Psoas muscle (tissue), 7 donors: ENCODE measurements at regions not wholly inside any gene's neighbourhood (a gene's known extent, or its start where the extent isn't known, plus 50 kb on each side); places are given as distances from the start of the nearest gene placed in this dataset.

Source experiments
- ATAC-seq, 4 donors: fragments of 200-7000 bp; cut with Tn5 transposase; one replicate each; pipeline ENCODE4 v1.9.1; 2020; ENCODE audit warnings: moderate library complexity in 3 of 4, mild to moderate bottlenecking in 2 of 4
- DNase-seq, 2 donors: peaks; one replicate each; pipeline ENCODE4 v3.0.0-alpha.2; 2020
- H3K27ac ChIP-seq: fragments of 200-600 bp; one replicate; pipeline ENCODE4 v1.8.0; 2022
- H3K27me3 ChIP-seq, 3 donors: fragments of 200-600 bp in 1 of 3; one replicate each; pipeline versions ENCODE4 v1.6.1 to v1.8.0; 2013 to 2022; ENCODE audit warnings: low read length in 2 of 3, mild to moderate bottlenecking in 2 of 3, moderate library complexity in 1 of 3; ENCODE audit not compliant: insufficient read depth in 3 of 3
- H3K36me3 ChIP-seq, 2 donors: fragments of 200-600 bp in 1 of 2; one replicate each; pipeline versions ENCODE4 v1.6.1 to v1.8.0; 2013 to 2022; ENCODE audit warnings: low read depth in 1 of 2, mild to moderate bottlenecking in 1 of 2, moderate library complexity in 1 of 2; ENCODE audit not compliant: insufficient read depth in 1 of 2
- H3K4me1 ChIP-seq: fragments of 200-600 bp; one replicate; pipeline ENCODE4 v1.8.0; 2022
- H3K4me3 ChIP-seq: fragments of 200-600 bp; one replicate; pipeline ENCODE4 v1.8.0; 2022; ENCODE audit warnings: mild to moderate bottlenecking
- H3K9me3 ChIP-seq: fragments of 200-600 bp; one replicate; pipeline ENCODE4 v1.8.0; 2022
- WGBS, 3 donors: extraction: QIAGEN DNeasy Blood & Tissue Kit; methylation state at CpG; one replicate each; pipeline versions ENCODE4 v1.1.6 to v1.1.7; 2013; 5-methylcytosine and 5-hydroxymethylcytosine counted together
- intact Hi-C, 2 donors: fragments of 100-400 bp; cut with DNase I; formaldehyde crosslinking; loops; one replicate each; pipeline versions ENCODE4 v1.11.0 to v1.14.2; 2022
- TF ChIP-seq, protein P1 (sequence below): fragments of 200-600 bp; IDR thresholded peaks from one replicate; pipeline ENCODE4 v1.8.0; 2022; ENCODE audit warnings: antibody characterized with exemption
- donor health status: healthy with polysubstance abuse.
- donor health status: DM: no; HTN: no; CAD: no; lungs with moderate emphysema.
- donor health status: Bipolar disorder and iron deficiency.
- donor health status: healthy.
- donor health status: DM: yes; HTN: yes; CAD: no.
- donor health status: DM: no; HTN: no; CAD: no.
- donor health status: DM: yes; HTN: yes; CAD: no.

DNA sequence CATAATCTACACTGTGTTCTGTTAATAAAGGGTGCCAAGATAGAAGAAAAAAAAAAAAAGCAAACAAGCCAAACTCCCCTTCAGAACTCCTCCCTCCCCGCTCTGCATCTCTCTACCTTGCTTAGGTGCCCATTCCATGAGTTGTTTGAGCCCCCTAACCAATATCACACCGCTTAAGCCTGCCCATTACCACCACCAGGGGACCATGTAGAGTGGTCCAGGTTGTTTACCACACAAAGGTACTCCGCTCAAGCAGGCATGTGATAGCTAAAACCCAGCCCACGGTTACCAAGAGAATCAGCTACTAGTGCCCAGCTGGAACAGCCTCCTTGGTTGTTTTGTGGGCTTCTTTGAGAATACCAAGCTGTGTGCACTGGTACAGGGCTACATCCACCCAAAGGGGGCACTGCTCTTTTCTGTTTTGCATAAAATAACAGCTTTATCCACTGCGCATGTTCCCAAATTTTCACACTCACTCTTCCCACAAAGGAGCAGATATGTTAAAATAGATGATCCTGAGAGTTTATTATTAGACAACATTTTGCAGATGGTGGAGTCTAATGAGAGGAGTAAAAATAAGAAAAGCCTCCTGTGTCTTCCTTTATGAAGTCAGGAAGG lies 304.1 kb downstream of the DEPDC1B start:
- Histone ChIP-seq H3K27me3 (no peaks in the 10 kb centered on the region), H3K36me3 (no peaks in the 10 kb centered on the region), H3K4me1 (no peaks in the 10 kb centered on the region), H3K9me3 (no peaks in the 10 kb centered on the region), H3K4me3 (no peak overlapping the region), H3K27ac (no peak overlapping the region)
- TF ChIP-seq, protein P1, sequence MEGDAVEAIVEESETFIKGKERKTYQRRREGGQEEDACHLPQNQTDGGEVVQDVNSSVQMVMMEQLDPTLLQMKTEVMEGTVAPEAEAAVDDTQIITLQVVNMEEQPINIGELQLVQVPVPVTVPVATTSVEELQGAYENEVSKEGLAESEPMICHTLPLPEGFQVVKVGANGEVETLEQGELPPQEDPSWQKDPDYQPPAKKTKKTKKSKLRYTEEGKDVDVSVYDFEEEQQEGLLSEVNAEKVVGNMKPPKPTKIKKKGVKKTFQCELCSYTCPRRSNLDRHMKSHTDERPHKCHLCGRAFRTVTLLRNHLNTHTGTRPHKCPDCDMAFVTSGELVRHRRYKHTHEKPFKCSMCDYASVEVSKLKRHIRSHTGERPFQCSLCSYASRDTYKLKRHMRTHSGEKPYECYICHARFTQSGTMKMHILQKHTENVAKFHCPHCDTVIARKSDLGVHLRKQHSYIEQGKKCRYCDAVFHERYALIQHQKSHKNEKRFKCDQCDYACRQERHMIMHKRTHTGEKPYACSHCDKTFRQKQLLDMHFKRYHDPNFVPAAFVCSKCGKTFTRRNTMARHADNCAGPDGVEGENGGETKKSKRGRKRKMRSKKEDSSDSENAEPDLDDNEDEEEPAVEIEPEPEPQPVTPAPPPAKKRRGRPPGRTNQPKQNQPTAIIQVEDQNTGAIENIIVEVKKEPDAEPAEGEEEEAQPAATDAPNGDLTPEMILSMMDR: no peak
- ATAC-seq (no peak), DNase-seq (no peak)
- intact Hi-C loops: no loop called here
- 79 to 83% (median 83%) methylated on average over 5 of the region's 5 CpGs for WGBS, 3 donors

DNA sequence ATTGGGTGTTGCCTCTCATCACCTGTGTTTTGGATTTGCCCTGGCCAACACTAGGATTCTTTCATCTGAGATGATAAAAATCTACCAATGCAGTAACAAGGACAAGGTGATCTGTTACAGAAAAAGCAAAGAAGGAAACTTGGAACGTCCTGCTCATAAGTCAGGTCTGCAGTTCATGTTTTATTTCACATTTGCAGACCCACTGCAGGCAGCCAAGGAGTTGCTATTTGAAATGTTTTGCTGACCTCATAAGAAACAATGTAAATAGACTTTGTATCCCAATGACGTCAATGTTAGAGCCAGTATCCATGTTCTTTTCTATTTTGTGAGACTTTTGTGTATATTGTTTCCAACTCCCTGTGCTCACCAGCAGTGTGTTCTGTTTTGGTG lies 312.9 kb downstream of the DEPDC1B start:
- DNase-seq (no peak), ATAC-seq (no peak)
- 46 to 50% (median 47%) methylated on average over 2 of the region's 2 CpGs for WGBS, 3 donors
- H3K4me1 ChIP-seq: no peaks in the 10 kb centered on the region
- no peaks in the 10 kb centered on the region for H3K36me3 ChIP-seq
- intact Hi-C loops: no loop called here
- TF ChIP-seq, protein P1: no peak
- H3K27ac ChIP-seq: no peak overlapping the region
- no peak overlapping the region for H3K4me3 ChIP-seq
- no peaks in the 10 kb centered on the region for H3K9me3 ChIP-seq
- no peaks in the 10 kb centered on the region for H3K27me3 ChIP-seq

DNA sequence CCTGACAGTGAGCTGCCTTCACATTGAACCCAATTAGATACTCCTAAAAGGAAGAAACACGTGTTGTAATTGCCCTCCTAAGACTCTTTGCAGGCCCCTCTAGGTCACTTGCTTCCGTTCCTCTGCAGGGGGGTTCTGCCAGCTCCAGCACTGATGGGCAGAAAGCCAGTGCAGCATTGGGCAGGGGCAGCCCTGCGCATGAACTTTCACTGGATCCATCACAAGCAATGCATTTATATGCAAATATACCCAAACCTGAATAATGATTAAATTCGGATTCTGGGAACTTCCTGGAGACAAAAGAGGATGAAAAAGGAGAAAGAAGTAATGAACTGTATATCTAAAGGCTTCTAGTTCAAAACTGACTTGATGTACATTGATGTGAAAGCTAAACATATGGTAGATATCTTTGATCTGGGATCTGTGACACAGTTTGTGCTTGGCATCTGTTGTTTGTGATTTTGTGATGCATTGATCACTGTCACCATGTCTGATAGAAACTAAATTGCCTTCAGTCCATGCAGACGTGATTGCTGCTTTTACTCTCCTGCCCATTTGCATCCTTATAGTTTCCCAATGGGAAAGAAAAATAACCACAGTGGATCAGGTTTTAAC lies 313.4 kb downstream of the DEPDC1B start:
- Histone ChIP-seq H3K4me3 (no peak overlapping the region), H3K4me1 (no peaks in the 10 kb centered on the region), H3K36me3 (no peaks in the 10 kb centered on the region), H3K27ac (no peak overlapping the region), H3K9me3 (no peaks in the 10 kb centered on the region), H3K27me3 (no peaks in the 10 kb centered on the region)
- intact Hi-C loops: no loop called here
- TF ChIP-seq, protein P1: no peak
- ATAC-seq: no peak
- no peak for DNase-seq
- 40 to 45% (median 44%) methylated on average over 5 of the region's 5 CpGs for WGBS, 3 donors

DNA sequence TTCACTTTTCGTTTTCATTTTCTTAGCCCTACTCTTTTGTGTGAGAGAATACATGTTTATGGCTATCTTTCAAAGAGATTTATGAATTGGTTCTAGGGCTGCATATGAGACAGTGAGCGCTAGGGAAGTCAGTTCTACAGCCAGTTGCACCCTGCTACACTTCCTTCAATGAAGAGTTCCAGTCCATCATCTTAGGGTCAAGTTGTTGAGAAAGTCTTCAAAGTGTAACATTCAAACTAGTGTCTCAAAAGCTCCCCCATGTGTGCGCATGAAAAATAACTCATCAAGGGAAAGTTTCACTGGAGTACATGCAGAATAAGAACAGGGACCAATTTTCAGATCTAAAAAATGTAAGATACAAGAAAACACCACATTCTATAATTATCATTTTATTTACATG lies 317.2 kb downstream of the DEPDC1B start:
- Histone ChIP-seq H3K9me3 (no peaks in the 10 kb centered on the region), H3K27ac (no peak overlapping the region), H3K27me3 (no peaks in the 10 kb centered on the region), H3K4me3 (no peak overlapping the region), H3K36me3 (no peaks in the 10 kb centered on the region), H3K4me1 (no peaks in the 10 kb centered on the region)
- 60 to 63% (median 62%) methylated on average over 3 of the region's 3 CpGs for WGBS, 3 donors
- DNase-seq (no peak), ATAC-seq (no peak)
- TF ChIP-seq, protein P1: no peak
- intact Hi-C loops: no loop called here

DNA sequence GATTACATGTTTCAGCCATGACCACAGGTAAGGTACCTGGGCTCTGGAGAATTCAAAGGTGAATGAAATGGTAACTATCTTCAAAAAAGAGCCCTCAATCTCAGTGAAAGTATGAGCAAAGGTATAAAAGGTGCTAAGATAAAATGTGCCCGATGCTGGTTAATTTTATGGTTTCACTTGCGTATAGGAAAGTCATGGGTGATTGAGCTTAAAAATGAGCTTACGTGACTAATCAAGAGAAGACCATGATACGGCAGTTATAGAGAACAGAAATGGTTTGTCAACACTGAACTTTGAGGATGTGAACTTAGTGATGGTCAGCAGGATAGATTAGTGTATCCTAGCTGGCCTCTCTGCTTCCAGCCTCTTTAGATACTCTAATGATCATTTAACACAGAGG lies 320.1 kb downstream of the DEPDC1B start:
- Histone ChIP-seq H3K4me3 (no peak overlapping the region), H3K27me3 (no peaks in the 10 kb centered on the region), H3K36me3 (no peaks in the 10 kb centered on the region), H3K4me1 (no peaks in the 10 kb centered on the region), H3K27ac (no peak overlapping the region), H3K9me3 (no peaks in the 10 kb centered on the region)
- DNase-seq (no peak), ATAC-seq (no peak)
- intact Hi-C loops: no loop called here
- WGBS, 3 donors: 55 to 73% (median 72%) methylated on average over 4 of the region's 4 CpGs
- TF ChIP-seq, protein P1: no peak
